ENCODE measurements at regions not wholly inside any gene's neighbourhood (a gene's known extent, or its start where the extent isn't known, plus 50 kb on each side); places are given as distances from the start of the nearest gene placed in this dataset.

DNA sequence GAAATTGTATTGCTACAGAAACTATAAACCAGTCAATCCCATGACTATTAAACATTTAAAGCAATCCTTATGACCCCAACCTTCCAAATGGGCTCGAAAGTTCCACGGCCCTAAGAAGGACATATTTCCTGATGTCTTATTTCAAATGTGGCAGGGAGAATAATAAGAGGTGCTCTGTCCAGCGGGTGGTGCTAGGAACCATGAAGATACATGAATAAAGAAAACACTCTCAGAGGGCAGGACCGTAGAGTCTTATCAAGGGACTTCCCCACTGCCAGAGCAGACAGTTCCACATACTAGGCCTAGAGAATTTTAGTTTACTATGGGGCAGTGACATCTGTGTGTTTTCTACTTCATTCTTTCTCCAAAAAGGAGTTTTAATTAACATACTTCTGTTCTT, 187.1 kb upstream of the PIK3C3 start:
- H3K4me1 ChIP-seq (ENCODE audit: control insufficient read depth in 2 of 2, insufficient read depth in 2 of 2, low read length in 2 of 2), result no peaks in the 10 kb centered on the region
- WGBS, result 60% methylated on average over 4 of the region's 4 CpGs

GRCh38 chr18:41765460-41765859, 189.6 kb upstream of the PIK3C3 start:
- 88% methylated on average over 3 of the region's 3 CpGs for WGBS
- Histone ChIP-seq H3K4me3 (ENCODE audit: low read length in 2 of 2) (no peak overlapping the region), H3K9me3 (ENCODE audit: control insufficient read depth in 2 of 2, insufficient read depth in 1 of 2, low read length in 1 of 2) (no peaks in the 10 kb centered on the region), H3K27me3 (ENCODE audit: control insufficient read depth in 2 of 2, insufficient read depth in 1 of 2, low read length in 1 of 2) (no peaks in the 10 kb centered on the region), H3K4me1 (ENCODE audit: control insufficient read depth in 2 of 2, insufficient read depth in 2 of 2, low read length in 2 of 2) (no peaks in the 10 kb centered on the region), H3K27ac (ENCODE audit: low read depth in 1 of 2, low read length in 1 of 2) (no peak overlapping the region), H3K36me3 (ENCODE audit: control insufficient read depth in 2 of 2, insufficient read depth in 2 of 2, low read length in 1 of 2) (no peaks in the 10 kb centered on the region)
- no peak for DNase-seq (ENCODE audit: low read depth in 6 of 9, low spot score in 9 of 9)

More for the DNA sequence above, 187.1 kb upstream of the PIK3C3 start:
- H3K36me3 ChIP-seq (ENCODE audit: control insufficient read depth in 2 of 2, insufficient read depth in 2 of 2, low read length in 1 of 2), result no peaks in the 10 kb centered on the region
- H3K9me3 ChIP-seq (ENCODE audit: control insufficient read depth in 2 of 2, insufficient read depth in 1 of 2, low read length in 1 of 2), result no peaks in the 10 kb centered on the region
- DNase-seq (ENCODE audit: low read depth in 6 of 9, low spot score in 9 of 9), result no peak
- H3K27ac ChIP-seq (ENCODE audit: low read depth in 1 of 2, low read length in 1 of 2), result no peak overlapping the region
- no peak overlapping the region for H3K4me3 ChIP-seq (ENCODE audit: low read length in 2 of 2)
- no peaks in the 10 kb centered on the region for H3K27me3 ChIP-seq (ENCODE audit: control insufficient read depth in 2 of 2, insufficient read depth in 1 of 2, low read length in 1 of 2)

DNA sequence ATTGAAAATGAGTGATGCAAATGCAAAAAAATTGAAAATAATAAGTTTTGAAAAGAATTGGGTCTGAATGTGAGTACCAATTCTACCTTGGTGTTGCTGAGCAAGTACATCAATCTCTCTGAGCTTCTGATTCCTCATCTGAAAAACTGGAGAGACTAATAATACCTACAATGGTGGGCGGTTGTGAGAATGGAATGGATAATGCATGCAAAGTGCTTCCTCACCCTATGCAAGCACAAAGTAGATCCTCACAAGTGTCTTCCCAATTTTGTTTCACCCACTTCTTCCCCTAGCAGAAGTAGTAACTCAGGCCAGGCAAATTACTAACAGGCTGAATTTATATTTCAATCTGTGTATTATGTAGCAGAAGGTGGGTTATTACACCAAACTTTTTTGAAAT, 191.7 kb upstream of the PIK3C3 start:
- Histone ChIP-seq H3K9me3 (ENCODE audit: control insufficient read depth in 2 of 2, insufficient read depth in 1 of 2, low read length in 1 of 2) (no peaks in the 10 kb centered on the region), H3K27ac (ENCODE audit: low read depth in 1 of 2, low read length in 1 of 2) (no peak overlapping the region), H3K27me3 (ENCODE audit: control insufficient read depth in 2 of 2, insufficient read depth in 1 of 2, low read length in 1 of 2) (no peaks in the 10 kb centered on the region), H3K4me1 (ENCODE audit: control insufficient read depth in 2 of 2, insufficient read depth in 2 of 2, low read length in 2 of 2) (no peaks in the 10 kb centered on the region), H3K4me3 (ENCODE audit: low read length in 2 of 2) (no peak overlapping the region), H3K36me3 (ENCODE audit: control insufficient read depth in 2 of 2, insufficient read depth in 2 of 2, low read length in 1 of 2) (no peaks in the 10 kb centered on the region)
- no peak for DNase-seq (ENCODE audit: low read depth in 6 of 9, low spot score in 9 of 9)
- WGBS, result 97% methylated on average over 1 of the region's 1 CpG

- DNase-seq (ENCODE audit: low read depth in 6 of 9, low spot score in 9 of 9), result no peak
- Histone ChIP-seq H3K4me1 (ENCODE audit: control insufficient read depth in 2 of 2, insufficient read depth in 2 of 2, low read length in 2 of 2) (no peaks in the 10 kb centered on the region), H3K9me3 (ENCODE audit: control insufficient read depth in 2 of 2, insufficient read depth in 1 of 2, low read length in 1 of 2) (no peaks in the 10 kb centered on the region), H3K4me3 (ENCODE audit: low read length in 2 of 2) (no peak overlapping the region), H3K27ac (ENCODE audit: low read depth in 1 of 2, low read length in 1 of 2) (no peak overlapping the region), H3K27me3 (ENCODE audit: control insufficient read depth in 2 of 2, insufficient read depth in 1 of 2, low read length in 1 of 2) (no peaks in the 10 kb centered on the region), H3K36me3 (ENCODE audit: control insufficient read depth in 2 of 2, insufficient read depth in 2 of 2, low read length in 1 of 2) (no peaks in the 10 kb centered on the region)
- WGBS, result 90% methylated on average over 2 of the region's 2 CpGs
Measured at GRCh38 chr18:41761333-41762018, 193.6 kb upstream of the PIK3C3 start.

DNA sequence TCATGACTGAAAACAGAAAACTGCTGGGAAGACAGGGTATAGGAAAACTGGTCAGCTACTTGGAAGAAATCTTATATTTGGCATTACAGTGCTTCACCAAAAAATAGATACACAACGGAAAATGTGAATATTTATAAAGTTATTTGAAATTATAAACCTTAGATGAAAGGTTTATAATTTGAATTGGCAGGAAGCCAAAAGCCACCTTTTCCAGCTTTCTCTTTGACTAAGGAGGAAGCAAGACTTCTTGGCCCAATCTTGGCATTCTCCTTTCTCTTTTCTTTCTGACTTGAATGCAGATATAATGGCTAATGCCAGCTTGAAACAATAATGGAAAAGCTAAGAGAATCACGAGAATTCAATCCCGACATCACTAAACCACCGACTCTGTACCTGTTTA, 196.5 kb upstream of the PIK3C3 start:
- no peak for DNase-seq (ENCODE audit: low read depth in 6 of 9, low spot score in 9 of 9)

DNA sequence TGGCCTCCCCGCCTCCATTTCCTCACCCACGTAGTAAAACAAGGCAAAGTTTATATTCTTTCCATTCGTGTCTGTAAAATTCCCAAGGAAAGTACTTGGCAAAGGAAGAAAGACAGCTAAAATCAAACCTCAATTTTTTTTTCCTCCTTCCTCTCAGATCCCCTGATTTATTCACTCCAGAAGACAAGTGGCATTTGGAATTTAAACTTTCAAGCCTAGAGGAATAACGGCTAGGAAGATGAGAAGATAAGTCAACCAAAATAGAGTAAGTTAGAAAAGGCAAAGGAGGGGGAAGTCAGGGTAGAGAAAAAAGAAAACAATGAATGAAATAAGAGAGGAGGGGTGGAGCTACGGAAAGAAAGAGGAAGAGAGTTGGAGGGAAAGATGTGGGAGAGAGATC, 198.9 kb upstream of the PIK3C3 start:
- no peaks in the 10 kb centered on the region for H3K4me1 ChIP-seq (ENCODE audit: control insufficient read depth in 2 of 2, insufficient read depth in 2 of 2, low read length in 2 of 2)
- H3K27me3 ChIP-seq (ENCODE audit: control insufficient read depth in 2 of 2, insufficient read depth in 1 of 2, low read length in 1 of 2), result no peaks in the 10 kb centered on the region
- DNase-seq (ENCODE audit: low read depth in 6 of 9, low spot score in 9 of 9), result no peak
- WGBS, result 73% methylated on average over 5 of the region's 5 CpGs
- H3K4me3 ChIP-seq (ENCODE audit: low read length in 2 of 2), result no peak overlapping the region
- no peak overlapping the region for H3K27ac ChIP-seq (ENCODE audit: low read depth in 1 of 2, low read length in 1 of 2)
- H3K9me3 ChIP-seq (ENCODE audit: control insufficient read depth in 2 of 2, insufficient read depth in 1 of 2, low read length in 1 of 2), result no peaks in the 10 kb centered on the region
- H3K36me3 ChIP-seq (ENCODE audit: control insufficient read depth in 2 of 2, insufficient read depth in 2 of 2, low read length in 1 of 2), result no peaks in the 10 kb centered on the region

More for the DNA sequence above, 196.5 kb upstream of the PIK3C3 start:
- Histone ChIP-seq H3K36me3 (ENCODE audit: control insufficient read depth in 2 of 2, insufficient read depth in 2 of 2, low read length in 1 of 2) (no peaks in the 10 kb centered on the region), H3K4me1 (ENCODE audit: control insufficient read depth in 2 of 2, insufficient read depth in 2 of 2, low read length in 2 of 2) (no peaks in the 10 kb centered on the region), H3K9me3 (ENCODE audit: control insufficient read depth in 2 of 2, insufficient read depth in 1 of 2, low read length in 1 of 2) (no peaks in the 10 kb centered on the region), H3K4me3 (ENCODE audit: low read length in 2 of 2) (no peak overlapping the region), H3K27ac (ENCODE audit: low read depth in 1 of 2, low read length in 1 of 2) (no peak overlapping the region), H3K27me3 (ENCODE audit: control insufficient read depth in 2 of 2, insufficient read depth in 1 of 2, low read length in 1 of 2) (no peaks in the 10 kb centered on the region)
- 96% methylated on average over 4 of the region's 4 CpGs for WGBS

GRCh38 chr18:41754332-41754731, 200.7 kb upstream of the PIK3C3 start:
- no peaks in the 10 kb centered on the region for H3K9me3 ChIP-seq (ENCODE audit: control insufficient read depth in 2 of 2, insufficient read depth in 1 of 2, low read length in 1 of 2)
- H3K27ac ChIP-seq (ENCODE audit: low read depth in 1 of 2, low read length in 1 of 2), result no peak overlapping the region
- WGBS, result 90% methylated on average over 1 of the region's 1 CpG
- no peaks in the 10 kb centered on the region for H3K27me3 ChIP-seq (ENCODE audit: control insufficient read depth in 2 of 2, insufficient read depth in 1 of 2, low read length in 1 of 2)
- H3K36me3 ChIP-seq (ENCODE audit: control insufficient read depth in 2 of 2, insufficient read depth in 2 of 2, low read length in 1 of 2), result no peaks in the 10 kb centered on the region
- DNase-seq (ENCODE audit: low read depth in 6 of 9, low spot score in 9 of 9), result no peak
- H3K4me3 ChIP-seq (ENCODE audit: low read length in 2 of 2), result no peak overlapping the region
- H3K4me1 ChIP-seq (ENCODE audit: control insufficient read depth in 2 of 2, insufficient read depth in 2 of 2, low read length in 2 of 2), result no peaks in the 10 kb centered on the region

DNA sequence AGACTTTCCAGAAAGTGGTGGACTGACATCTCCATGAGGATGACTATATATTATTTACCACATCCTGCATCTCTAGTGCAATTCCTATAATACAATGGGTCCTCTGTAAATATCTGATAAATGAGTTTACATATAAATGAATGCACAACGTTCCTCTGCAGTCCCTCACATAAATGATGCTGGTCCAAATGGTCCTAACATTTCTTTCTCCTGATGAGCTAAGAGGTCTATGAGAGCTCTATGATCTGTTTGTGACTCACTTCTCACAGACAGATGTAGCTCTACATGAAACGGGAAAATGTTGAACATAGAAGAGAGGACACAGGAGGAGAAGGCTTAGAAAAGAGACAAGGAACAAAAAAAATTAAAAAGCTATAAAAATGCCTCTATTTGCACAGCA, 201.2 kb upstream of the PIK3C3 start:
- Histone ChIP-seq H3K27ac (ENCODE audit: low read depth in 1 of 2, low read length in 1 of 2) (no peak overlapping the region), H3K9me3 (ENCODE audit: control insufficient read depth in 2 of 2, insufficient read depth in 1 of 2, low read length in 1 of 2) (no peaks in the 10 kb centered on the region), H3K36me3 (ENCODE audit: control insufficient read depth in 2 of 2, insufficient read depth in 2 of 2, low read length in 1 of 2) (no peaks in the 10 kb centered on the region), H3K4me1 (ENCODE audit: control insufficient read depth in 2 of 2, insufficient read depth in 2 of 2, low read length in 2 of 2) (no peaks in the 10 kb centered on the region), H3K27me3 (ENCODE audit: control insufficient read depth in 2 of 2, insufficient read depth in 1 of 2, low read length in 1 of 2) (no peaks in the 10 kb centered on the region), H3K4me3 (ENCODE audit: low read length in 2 of 2) (no peak overlapping the region)
- WGBS, result 83% methylated on average over 2 of the region's 2 CpGs
- DNase-seq (ENCODE audit: low read depth in 6 of 9, low spot score in 9 of 9), result no peak

DNA sequence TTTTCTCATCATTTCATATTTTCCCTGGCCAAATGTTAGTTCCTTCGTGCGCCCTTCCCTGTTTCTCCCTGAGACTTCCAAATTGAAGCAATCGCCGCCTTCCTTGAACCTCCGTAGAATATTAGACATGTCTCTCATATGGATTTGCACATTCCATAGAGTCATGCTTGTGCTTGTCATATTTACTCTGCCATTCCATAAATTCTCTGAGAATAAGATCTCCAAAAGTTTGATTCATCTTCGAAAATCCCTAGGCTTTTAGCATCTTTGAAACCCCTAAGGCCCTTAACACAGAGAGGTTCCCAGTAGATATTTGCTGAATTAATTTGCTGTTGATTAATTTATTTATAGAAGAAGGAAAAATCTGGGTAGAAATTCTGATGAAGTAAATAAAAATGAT, 202.2 kb upstream of the PIK3C3 start:
- H3K36me3 ChIP-seq (ENCODE audit: control insufficient read depth in 2 of 2, insufficient read depth in 2 of 2, low read length in 1 of 2), result no peaks in the 10 kb centered on the region
- no peaks in the 10 kb centered on the region for H3K27me3 ChIP-seq (ENCODE audit: control insufficient read depth in 2 of 2, insufficient read depth in 1 of 2, low read length in 1 of 2)
- DNase-seq (ENCODE audit: low read depth in 6 of 9, low spot score in 9 of 9), result no peak
- no peak overlapping the region for H3K4me3 ChIP-seq (ENCODE audit: low read length in 2 of 2)
- H3K9me3 ChIP-seq (ENCODE audit: control insufficient read depth in 2 of 2, insufficient read depth in 1 of 2, low read length in 1 of 2), result no peaks in the 10 kb centered on the region
- WGBS, result 96% methylated on average over 6 of the region's 6 CpGs
- H3K27ac ChIP-seq (ENCODE audit: low read depth in 1 of 2, low read length in 1 of 2), result no peak overlapping the region
- H3K4me1 ChIP-seq (ENCODE audit: control insufficient read depth in 2 of 2, insufficient read depth in 2 of 2, low read length in 2 of 2), result no peaks in the 10 kb centered on the region

All from thymus (tissue), 11 donors.